Activated naive CD4-positive, alpha-beta T cell treated with anti-CD3 and anti-CD28 coated beads, Interleukin-2, amount 50 U/mL, for 24 hours (primary cell): ENCODE measurements at regions not wholly inside any gene's neighbourhood (a gene's known extent, or its start where the extent isn't known, plus 50 kb on each side); places are given as distances from the start of the nearest gene placed in this dataset.
A peak's percentile ranks its signal among the peaks of the same experiment; 100 is the strongest.

Experiments
- H3K27ac Mint-ChIP-seq: one replicate; pipeline ENCODE4 v1.8.0; 2021; ENCODE audit warnings: mild to moderate bottlenecking, mixed read lengths
- H3K27me3 Mint-ChIP-seq: one replicate; pipeline ENCODE4 v1.8.0; 2021; ENCODE audit warnings: mixed read lengths
- H3K36me3 Mint-ChIP-seq: one replicate; pipeline ENCODE4 v1.8.0; 2021; ENCODE audit warnings: mixed read lengths
- H3K4me1 Mint-ChIP-seq: one replicate; pipeline ENCODE4 v1.8.0; 2021; ENCODE audit warnings: mixed read lengths
- H3K4me3 Mint-ChIP-seq: one replicate; pipeline ENCODE4 v1.8.0; 2021; ENCODE audit warnings: mild to moderate bottlenecking, mixed read lengths
- H3K9me3 Mint-ChIP-seq: one replicate; pipeline ENCODE4 v1.8.0; 2021; ENCODE audit warnings: mixed read lengths

GRCh38 chr3:28069438-28069837, 172.0 kb upstream of the CMC1 start:
- H3K27me3 Mint-ChIP-seq: no peaks in the 10 kb centered on the region
- H3K9me3 Mint-ChIP-seq: no peaks in the 10 kb centered on the region
- H3K4me1 Mint-ChIP-seq: no peaks in the 10 kb centered on the region
- no peak overlapping the region for H3K27ac Mint-ChIP-seq
- H3K4me3 Mint-ChIP-seq: no peak overlapping the region
- H3K36me3 Mint-ChIP-seq: no peaks in the 10 kb centered on the region

DNA sequence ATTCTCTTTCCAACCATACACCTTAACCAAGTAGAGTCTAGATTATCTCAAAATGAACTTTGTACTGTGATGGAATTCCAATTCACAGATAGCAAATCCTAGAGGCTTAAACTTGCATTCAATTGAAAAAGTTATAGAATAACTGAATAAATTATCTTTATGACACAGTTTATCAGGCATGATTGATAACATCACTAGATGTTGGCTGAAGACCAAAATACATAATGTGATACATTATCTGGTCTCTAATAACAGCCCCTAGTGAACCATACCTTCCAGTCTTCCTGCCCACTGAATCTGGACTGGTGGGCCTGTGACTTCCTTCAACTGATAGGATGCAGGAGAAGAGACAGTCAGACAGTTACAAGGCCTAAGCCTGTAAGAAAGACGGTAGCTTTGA, 165.2 kb upstream of the CMC1 start:
- H3K4me1 Mint-ChIP-seq: no peaks in the 10 kb centered on the region
- no peak overlapping the region for H3K27ac Mint-ChIP-seq
- H3K27me3 Mint-ChIP-seq: no peaks in the 10 kb centered on the region
- no peaks in the 10 kb centered on the region for H3K9me3 Mint-ChIP-seq
- H3K36me3 Mint-ChIP-seq: no peaks in the 10 kb centered on the region
- H3K4me3 Mint-ChIP-seq: no peak overlapping the region

- H3K4me1 Mint-ChIP-seq: no peaks in the 10 kb centered on the region
- H3K36me3 Mint-ChIP-seq: no peaks in the 10 kb centered on the region
- H3K27me3 Mint-ChIP-seq: no peaks in the 10 kb centered on the region
- no peaks in the 10 kb centered on the region for H3K9me3 Mint-ChIP-seq
- H3K27ac Mint-ChIP-seq: no peak overlapping the region
- no peak overlapping the region for H3K4me3 Mint-ChIP-seq
Observed at GRCh38 chr3:28077572-28077971, 163.8 kb upstream of the CMC1 start.

- Mint-ChIP-seq H3K4me3 (no peak overlapping the region), H3K4me1 (no peaks in the 10 kb centered on the region), H3K27me3 (no peaks in the 10 kb centered on the region), H3K36me3 (no peaks in the 10 kb centered on the region), H3K9me3 (no peaks in the 10 kb centered on the region), H3K27ac (no peak overlapping the region)
Observed at GRCh38 chr3:28078536-28078935, 162.9 kb upstream of the CMC1 start.

- H3K27ac Mint-ChIP-seq: no peak overlapping the region
- H3K27me3 Mint-ChIP-seq: no peaks in the 10 kb centered on the region
- no peaks in the 10 kb centered on the region for H3K4me1 Mint-ChIP-seq
- no peaks in the 10 kb centered on the region for H3K36me3 Mint-ChIP-seq
- H3K9me3 Mint-ChIP-seq: no peaks in the 10 kb centered on the region
- H3K4me3 Mint-ChIP-seq: no peak overlapping the region
Observed at GRCh38 chr3:28080716-28081115, 160.7 kb upstream of the CMC1 start.

DNA sequence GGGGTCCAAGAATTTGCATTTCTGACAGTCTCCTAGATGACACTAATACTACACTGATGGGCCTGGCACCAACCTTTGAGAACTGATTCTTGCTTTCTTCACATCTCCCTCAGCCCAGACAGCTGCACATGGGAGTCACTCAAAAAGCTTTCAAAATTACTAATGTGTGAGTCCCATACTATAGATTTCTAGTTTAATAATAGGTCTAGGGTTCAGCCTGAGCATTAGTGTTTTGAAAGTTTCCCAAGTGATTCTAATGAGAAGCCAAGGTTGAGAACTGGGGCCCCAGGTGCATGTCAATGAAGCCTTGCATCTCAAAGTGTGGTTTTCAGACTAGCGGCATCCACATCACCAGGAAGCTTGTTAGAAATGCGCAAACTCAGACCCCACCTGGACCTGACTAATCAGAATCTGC, 159.9 kb upstream of the CMC1 start:
- no peaks in the 10 kb centered on the region for H3K27me3 Mint-ChIP-seq
- no peak overlapping the region for H3K4me3 Mint-ChIP-seq
- H3K27ac Mint-ChIP-seq: no peak overlapping the region
- H3K4me1 Mint-ChIP-seq: no peaks in the 10 kb centered on the region
- H3K36me3 Mint-ChIP-seq: no peaks in the 10 kb centered on the region
- no peaks in the 10 kb centered on the region for H3K9me3 Mint-ChIP-seq

DNA sequence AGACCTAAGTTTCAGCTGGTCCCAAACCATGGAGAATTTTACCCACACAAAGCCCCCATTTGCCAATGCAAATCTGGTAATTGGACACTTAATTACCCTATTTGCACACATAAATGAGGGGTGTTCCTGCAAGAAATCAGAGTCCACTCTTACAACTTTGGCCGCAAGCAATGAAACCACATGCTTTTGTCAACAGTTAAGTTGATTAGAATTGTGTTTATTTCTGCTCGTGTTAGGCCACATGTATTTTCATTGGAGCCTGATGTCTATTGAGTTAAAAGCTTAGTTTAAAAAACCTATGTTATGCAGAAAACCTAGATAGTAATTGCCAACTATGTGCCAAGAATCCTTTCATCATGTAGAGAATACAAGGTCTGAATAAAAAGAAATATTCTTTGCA, 153.8 kb upstream of the CMC1 start:
- Mint-ChIP-seq H3K4me1 (peaks cover 6% of the 10 kb centered on the region), H3K27me3 (no peaks in the 10 kb centered on the region), H3K36me3 (no peaks in the 10 kb centered on the region), H3K27ac (no peak overlapping the region), H3K4me3 (no peak overlapping the region), H3K9me3 (no peaks in the 10 kb centered on the region)

DNA sequence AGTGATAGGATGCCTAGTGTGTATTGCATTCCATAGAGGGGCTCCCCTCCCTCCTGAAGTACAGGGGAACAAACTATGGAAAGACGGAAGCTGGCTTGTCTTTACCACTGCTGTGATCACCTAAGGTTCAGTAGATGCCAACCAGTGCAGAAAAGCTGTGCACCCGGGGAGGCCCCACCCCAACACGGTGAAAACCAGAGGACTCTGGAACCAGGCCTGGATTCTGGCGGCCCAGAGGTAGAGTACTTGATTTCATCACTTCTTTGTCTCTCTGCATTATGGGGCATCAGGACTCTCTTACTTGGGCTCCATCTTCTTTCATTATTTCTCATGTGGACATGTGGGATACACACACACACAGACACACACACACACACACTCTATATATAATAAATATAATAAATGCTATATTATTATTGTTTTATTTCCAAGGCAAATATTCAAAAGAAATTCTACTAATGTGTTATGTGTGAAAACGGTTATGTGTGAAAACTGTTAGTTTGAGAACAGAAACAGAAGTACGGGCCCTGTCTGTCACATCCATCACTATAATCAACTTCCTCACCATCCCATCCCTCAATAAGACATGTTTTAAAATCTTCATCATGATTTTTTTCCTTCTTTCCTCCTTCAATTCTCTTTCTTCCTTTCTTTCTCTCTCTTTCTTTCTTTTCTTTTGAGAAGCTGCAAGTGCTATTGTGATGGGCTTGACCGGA, 152.4 kb upstream of the CMC1 start:
- H3K4me3 Mint-ChIP-seq: peak overlapping the region; percentile 8
- no peaks in the 10 kb centered on the region for H3K9me3 Mint-ChIP-seq
- H3K27me3 Mint-ChIP-seq: no peaks in the 10 kb centered on the region
- peaks cover 3% of the 10 kb centered on the region for H3K36me3 Mint-ChIP-seq
- peak overlapping the region; percentile 56 for H3K27ac Mint-ChIP-seq
- H3K4me1 Mint-ChIP-seq: peaks cover 6% of the 10 kb centered on the region

DNA sequence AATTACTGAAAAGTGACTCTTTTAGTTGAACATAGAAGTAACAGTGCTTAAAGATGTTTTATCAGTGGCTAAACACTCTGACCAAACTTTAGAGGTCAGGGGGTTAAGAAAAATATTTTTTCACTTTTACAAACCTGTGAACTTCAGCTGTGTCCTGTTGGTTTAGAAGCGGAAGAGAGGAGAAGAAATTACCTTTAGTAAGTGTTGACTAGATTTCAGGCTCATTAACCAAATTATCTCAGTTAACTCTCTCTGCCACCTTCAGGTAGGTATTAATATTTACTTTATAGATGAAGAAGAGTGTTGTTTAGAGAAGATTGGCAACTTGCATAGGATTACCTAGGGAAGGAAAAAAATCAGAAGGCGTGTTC, 151.9 kb upstream of the CMC1 start:
- H3K4me3 Mint-ChIP-seq: peak overlapping the region; percentile 8
- no peaks in the 10 kb centered on the region for H3K9me3 Mint-ChIP-seq
- H3K27ac Mint-ChIP-seq: peak overlapping the region; percentile 56
- H3K27me3 Mint-ChIP-seq: no peaks in the 10 kb centered on the region
- H3K36me3 Mint-ChIP-seq: peaks cover 6% of the 10 kb centered on the region
- peaks cover 6% of the 10 kb centered on the region for H3K4me1 Mint-ChIP-seq

DNA sequence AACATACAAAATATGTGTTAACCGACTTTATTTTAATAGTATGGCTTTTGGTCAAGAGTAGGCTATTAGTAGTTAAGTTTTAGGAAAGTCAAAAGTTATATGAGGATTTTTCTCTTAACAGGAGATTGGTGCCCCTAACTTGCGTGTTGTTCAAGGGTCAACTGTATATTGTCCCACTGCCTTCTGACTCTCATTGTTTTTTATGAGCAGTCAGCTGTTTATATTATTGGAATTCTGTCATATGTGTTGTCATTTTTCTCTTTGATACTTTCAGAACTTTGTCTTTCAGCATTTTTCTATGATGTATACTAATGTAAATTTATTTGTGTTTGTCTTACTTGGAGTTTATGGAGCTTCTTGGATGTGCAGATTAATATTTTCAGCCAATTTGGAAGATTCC, 142.1 kb upstream of the CMC1 start:
- Mint-ChIP-seq H3K27ac (no peak overlapping the region), H3K4me3 (no peak overlapping the region), H3K9me3 (peaks cover 23% of the 10 kb centered on the region), H3K36me3 (peaks cover 6% of the 10 kb centered on the region), H3K27me3 (no peaks in the 10 kb centered on the region), H3K4me1 (no peaks in the 10 kb centered on the region)

- no peak overlapping the region for H3K27ac Mint-ChIP-seq
- H3K4me3 Mint-ChIP-seq: no peak overlapping the region
- no peaks in the 10 kb centered on the region for H3K27me3 Mint-ChIP-seq
- H3K4me1 Mint-ChIP-seq: no peaks in the 10 kb centered on the region
- H3K9me3 Mint-ChIP-seq: peaks cover 23% of the 10 kb centered on the region
- peaks cover 6% of the 10 kb centered on the region for H3K36me3 Mint-ChIP-seq
Observed at GRCh38 chr3:28101705-28102104, 139.7 kb upstream of the CMC1 start.

- H3K4me3 Mint-ChIP-seq: no peak overlapping the region
- peak overlapping the region; percentile 46 for H3K27ac Mint-ChIP-seq
- no peaks in the 10 kb centered on the region for H3K4me1 Mint-ChIP-seq
- H3K9me3 Mint-ChIP-seq: peaks cover 18% of the 10 kb centered on the region
- no peaks in the 10 kb centered on the region for H3K27me3 Mint-ChIP-seq
- peaks cover 6% of the 10 kb centered on the region for H3K36me3 Mint-ChIP-seq
Observed at GRCh38 chr3:28103861-28104260, 137.6 kb upstream of the CMC1 start.

DNA sequence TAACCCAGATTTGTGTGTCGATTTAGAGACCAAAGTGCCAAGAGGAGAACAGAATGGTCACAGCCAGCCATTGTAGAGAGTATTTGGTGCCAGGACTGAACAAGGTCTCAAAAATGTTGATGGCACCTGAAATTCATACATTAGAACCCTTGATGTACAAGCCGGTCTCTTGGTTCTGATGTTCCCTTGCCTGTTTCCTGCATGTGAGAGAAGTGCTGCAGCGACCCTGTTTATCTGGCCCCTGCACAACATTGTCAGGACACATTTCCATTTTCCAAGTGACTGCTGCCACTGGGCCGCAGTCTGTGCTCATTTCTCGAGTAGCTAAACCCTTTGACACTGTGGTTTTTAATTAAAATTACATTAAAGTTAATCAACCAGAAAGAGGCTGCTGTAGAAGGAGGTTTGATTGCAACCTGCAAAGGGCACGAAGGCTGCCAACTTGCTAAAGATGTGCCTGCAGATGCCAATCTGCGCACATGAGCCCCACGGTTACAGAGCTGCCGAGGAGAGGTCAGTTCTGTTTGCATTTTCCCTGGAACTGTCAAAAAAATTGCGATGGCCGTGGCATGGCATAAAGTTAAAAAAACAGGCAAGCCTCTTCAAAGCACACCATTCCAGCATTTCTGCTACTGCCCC, 136.4 kb upstream of the CMC1 start:
- Mint-ChIP-seq H3K36me3 (peaks cover 1% of the 10 kb centered on the region), H3K27ac (no peak overlapping the region), H3K4me3 (no peak overlapping the region), H3K4me1 (no peaks in the 10 kb centered on the region), H3K27me3 (no peaks in the 10 kb centered on the region), H3K9me3 (peaks cover 10% of the 10 kb centered on the region)

GRCh38 chr3:28109829-28110228, 131.6 kb upstream of the CMC1 start:
- H3K9me3 Mint-ChIP-seq: no peaks in the 10 kb centered on the region
- no peak overlapping the region for H3K4me3 Mint-ChIP-seq
- no peaks in the 10 kb centered on the region for H3K27me3 Mint-ChIP-seq
- no peaks in the 10 kb centered on the region for H3K4me1 Mint-ChIP-seq
- no peak overlapping the region for H3K27ac Mint-ChIP-seq
- H3K36me3 Mint-ChIP-seq: no peaks in the 10 kb centered on the region

DNA sequence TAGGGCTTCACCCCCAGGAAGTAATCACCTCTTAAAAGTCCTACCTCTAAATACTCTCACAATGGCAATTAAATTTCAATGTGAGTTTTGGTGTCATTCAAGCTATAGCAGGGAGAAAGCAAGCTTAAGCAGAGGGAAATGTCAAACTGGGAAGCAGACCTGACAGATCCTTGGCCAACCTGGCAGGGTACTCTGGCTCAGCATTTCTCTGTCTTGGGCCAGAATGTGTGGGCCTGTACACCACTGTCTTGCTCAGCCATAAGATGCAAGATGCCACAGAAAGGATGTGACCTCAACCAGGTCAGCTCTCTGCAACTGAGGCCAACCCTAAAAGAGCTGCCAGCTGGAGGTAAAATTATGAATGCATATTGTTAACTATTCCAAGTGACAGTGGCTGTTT, 130.6 kb upstream of the CMC1 start:
- Mint-ChIP-seq H3K4me3 (no peak overlapping the region), H3K27ac (no peak overlapping the region), H3K36me3 (no peaks in the 10 kb centered on the region), H3K4me1 (no peaks in the 10 kb centered on the region), H3K9me3 (no peaks in the 10 kb centered on the region), H3K27me3 (no peaks in the 10 kb centered on the region)

DNA sequence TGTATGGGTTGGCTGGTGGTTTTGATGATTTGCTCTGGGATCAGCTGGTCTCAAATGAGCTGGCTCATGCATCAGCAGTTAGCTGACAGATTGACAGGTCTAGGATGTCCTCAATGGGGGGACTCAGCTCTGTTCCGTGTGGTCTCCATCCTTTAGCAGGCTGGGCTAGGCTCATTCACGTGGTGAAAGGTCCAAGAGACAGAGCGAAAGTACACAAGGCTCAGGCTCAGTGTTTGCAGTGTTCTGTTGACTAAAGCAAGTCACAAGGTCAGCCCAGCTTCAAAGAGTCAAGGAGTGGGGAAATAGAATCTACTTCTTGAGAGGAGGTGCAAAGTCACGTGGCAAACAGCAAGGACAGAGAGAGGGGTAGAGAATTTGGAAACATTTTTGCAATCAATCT, 126.5 kb upstream of the CMC1 start:
- Mint-ChIP-seq H3K36me3 (no peaks in the 10 kb centered on the region), H3K4me1 (peaks cover 7% of the 10 kb centered on the region), H3K27ac (no peak overlapping the region), H3K4me3 (no peak overlapping the region), H3K9me3 (no peaks in the 10 kb centered on the region), H3K27me3 (no peaks in the 10 kb centered on the region)

DNA sequence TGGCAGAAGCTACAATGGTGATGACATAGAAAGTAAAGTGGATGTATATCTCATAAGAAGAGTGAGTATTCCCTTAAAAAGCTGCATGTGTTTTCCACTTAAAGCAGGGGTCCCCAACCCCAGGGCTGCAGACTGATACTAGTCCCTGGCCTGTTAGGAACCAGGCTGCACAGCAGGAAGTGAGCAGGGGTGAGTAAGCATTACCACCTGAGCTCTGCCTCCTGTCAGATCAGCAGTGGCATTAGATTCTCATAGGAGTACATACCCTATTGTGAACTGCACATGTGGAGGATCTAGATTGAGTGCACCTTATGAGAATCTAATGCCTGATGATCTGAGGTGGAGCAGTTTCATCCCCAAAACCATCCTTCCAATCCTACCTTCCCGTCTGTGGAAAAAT, 126.1 kb upstream of the CMC1 start:
- Mint-ChIP-seq H3K4me3 (no peak overlapping the region), H3K36me3 (no peaks in the 10 kb centered on the region), H3K4me1 (peaks cover 7% of the 10 kb centered on the region), H3K27ac (no peak overlapping the region), H3K9me3 (no peaks in the 10 kb centered on the region), H3K27me3 (no peaks in the 10 kb centered on the region)
